ENCODE measurements at regions not wholly inside any gene's neighbourhood (a gene's known extent, or its start where the extent isn't known, plus 50 kb on each side); places are given as distances from the start of the nearest gene placed in this dataset.

GRCh38 chr1:96488777-96489176, 232.8 kb upstream of the PTBP2 start:
- Histone ChIP-seq H3K9me3 (ENCODE audit: control insufficient read depth in 4 of 4, low read length in 3 of 4) (no peaks in the 10 kb centered on the region), H3K4me1 (ENCODE audit: control insufficient read depth in 4 of 4, insufficient read depth in 4 of 4, low read length in 3 of 4) (peaks cover 0 to 4% (median 0%) of the 10 kb centered on the region in 4 donors), H3K36me3 (ENCODE audit: control insufficient read depth in 4 of 4, insufficient read depth in 3 of 4, low read depth in 1 of 4, low read length in 3 of 4) (no peaks in the 10 kb centered on the region), H3K27ac (ENCODE audit: low read depth in 1 of 2, low read length in 2 of 2) (no peak overlapping the region), H3K9ac (ENCODE audit: low read depth in 1 of 2, low read length in 2 of 2) (no peak overlapping the region), H3K4me3 (ENCODE audit: low read depth in 1 of 3, low read length in 3 of 3) (no peak overlapping the region), H3K27me3 (ENCODE audit: control insufficient read depth in 4 of 4, insufficient read depth in 4 of 4, low read length in 3 of 4) (no peaks in the 10 kb centered on the region)
- 59% methylated on average over 2 of the region's 2 CpGs for WGBS
- no peak for TF ChIP-seq JUND (IDR thresholded peaks at IDR 0.05)
- TF ChIP-seq HNF4A (conservative IDR thresholded peaks at IDR 0.05): no peak
- no peak for TF ChIP-seq GABPA (IDR thresholded peaks at IDR 0.05 in 1 of 2, conservative IDR thresholded peaks at IDR 0.05 in 1 of 2)
- TF ChIP-seq TAF1 (conservative IDR thresholded peaks at IDR 0.05): no peak
- TF ChIP-seq FOXA1 (IDR thresholded peaks at IDR 0.05): no peak
- no peak for TF ChIP-seq RAD21 (IDR thresholded peaks at IDR 0.05)
- TF ChIP-seq YY1 (IDR thresholded peaks at IDR 0.05): no peak
- DNase-seq (ENCODE audit: low spot score): no peak

- DNase-seq (ENCODE audit: low spot score): no peak
- no peak for TF ChIP-seq ATF3 (IDR thresholded peaks at IDR 0.05)
- Histone ChIP-seq H3K4me1 (ENCODE audit: control insufficient read depth in 4 of 4, insufficient read depth in 4 of 4, low read length in 3 of 4) (peaks cover 0 to 4% (median 0%) of the 10 kb centered on the region in 4 donors), H3K9me3 (ENCODE audit: control insufficient read depth in 4 of 4, low read length in 3 of 4) (no peaks in the 10 kb centered on the region), H3K27me3 (ENCODE audit: control insufficient read depth in 4 of 4, insufficient read depth in 4 of 4, low read length in 3 of 4) (no peaks in the 10 kb centered on the region), H3K4me3 (ENCODE audit: low read depth in 1 of 3, low read length in 3 of 3) (no peak overlapping the region), H3K27ac (ENCODE audit: low read depth in 1 of 2, low read length in 2 of 2) (no peak overlapping the region), H3K9ac (ENCODE audit: low read depth in 1 of 2, low read length in 2 of 2) (no peak overlapping the region), H3K36me3 (ENCODE audit: control insufficient read depth in 4 of 4, insufficient read depth in 3 of 4, low read depth in 1 of 4, low read length in 3 of 4) (no peaks in the 10 kb centered on the region)
- 45% methylated on average over 4 of the region's 4 CpGs for WGBS
Observed at GRCh38 chr1:96492236-96492635, 229.3 kb upstream of the PTBP2 start.

GRCh38 chr1:96498744-96499340, 222.7 kb upstream of the PTBP2 start:
- Histone ChIP-seq H3K9ac (ENCODE audit: low read depth in 1 of 2, low read length in 2 of 2) (no peak overlapping the region), H3K27me3 (ENCODE audit: control insufficient read depth in 4 of 4, insufficient read depth in 4 of 4, low read length in 3 of 4) (no peaks in the 10 kb centered on the region), H3K4me1 (ENCODE audit: control insufficient read depth in 4 of 4, insufficient read depth in 4 of 4, low read length in 3 of 4) (no peaks in the 10 kb centered on the region), H3K4me3 (ENCODE audit: low read depth in 1 of 3, low read length in 3 of 3) (no peak overlapping the region), H3K27ac (ENCODE audit: low read depth in 1 of 2, low read length in 2 of 2) (no peak overlapping the region), H3K36me3 (ENCODE audit: control insufficient read depth in 4 of 4, insufficient read depth in 3 of 4, low read depth in 1 of 4, low read length in 3 of 4) (no peaks in the 10 kb centered on the region), H3K9me3 (ENCODE audit: control insufficient read depth in 4 of 4, low read length in 3 of 4) (peaks cover 0 to 1% (median 0%) of the 10 kb centered on the region in 4 donors)
- DNase-seq (ENCODE audit: low spot score): no peak
- 83% methylated on average over 5 of the region's 5 CpGs for WGBS
- no peak for TF ChIP-seq MAX (IDR thresholded peaks at IDR 0.05)
- TF ChIP-seq ATF3 (IDR thresholded peaks at IDR 0.05): no peak
- TF ChIP-seq GABPA (IDR thresholded peaks at IDR 0.05 in 1 of 2, conservative IDR thresholded peaks at IDR 0.05 in 1 of 2): no peak
- no peak for TF ChIP-seq NR2F2 (IDR thresholded peaks at IDR 0.05)
- TF ChIP-seq REST (IDR thresholded peaks at IDR 0.05): no peak
- no peak for TF ChIP-seq FOXA2 (IDR thresholded peaks at IDR 0.05)
- TF ChIP-seq EGR1 (IDR thresholded peaks at IDR 0.05; ENCODE audit: low read depth in 2 of 2): no peak
- TF ChIP-seq FOXA1 (IDR thresholded peaks at IDR 0.05): no peak
- TF ChIP-seq RAD21 (IDR thresholded peaks at IDR 0.05): no peak
- no peak for TF ChIP-seq JUND (IDR thresholded peaks at IDR 0.05)
- TF ChIP-seq RXRA (IDR thresholded peaks at IDR 0.05): no peak
- no peak for TF ChIP-seq HNF4G (IDR thresholded peaks at IDR 0.05)
- no peak for TF ChIP-seq HNF4A (conservative IDR thresholded peaks at IDR 0.05)
- no peak for TF ChIP-seq SP1 (IDR thresholded peaks at IDR 0.05)
- no peak for TF ChIP-seq CTCF (IDR thresholded peaks at IDR 0.05; ENCODE audit: low read depth, low read length, missing input control)
- no peak for TF ChIP-seq YY1 (IDR thresholded peaks at IDR 0.05)
- no peak for TF ChIP-seq TAF1 (conservative IDR thresholded peaks at IDR 0.05)
- TF ChIP-seq ZBTB33 (IDR thresholded peaks at IDR 0.05): no peak

Measured in liver (tissue), 8 donors.